GM12878 (cell line): ENCODE measurements at regions not wholly inside any gene's neighbourhood (a gene's known extent, or its start where the extent isn't known, plus 50 kb on each side); places are given as distances from the start of the nearest gene placed in this dataset.

Experiments
- ATAC-seq: fragments of 200-7000 bp; cut with Tn5 transposase; 3 replicates; pipeline ENCODE4 v1.9.1; 2020; ENCODE audit warnings: mild to moderate bottlenecking, moderate library complexity
- BruUV-seq: library from RNA; stranded (reverse); fragments of 400-500 nt; replicated peaks from 2 replicates; lab custom pipeline; 2021; lab: Mats Ljungman, UMichigan
- CTCF ChIA-PET: fragments of 300-600 bp; sonication (Branson Sonifier 250); formaldehyde crosslinking; extraction: SDS; loops from one replicate; lab custom pipeline; 2021; ENCODE audit warnings: inconsistent platforms; lab: Yijun Ruan, JAX
- POLR2A ChIA-PET: fragments of 350-600 bp; formaldehyde crosslinking; extraction: SDS; loops from one replicate; lab custom pipeline; 2021; ENCODE audit warnings: inconsistent platforms; lab: Charles Lee
- RAD21 ChIA-PET: fragments of 300-600 bp; sonication (Branson Sonifier 250); formaldehyde crosslinking; loops from one replicate; lab custom pipeline; 2023; ENCODE audit warnings: antibody characterized with exemption; ENCODE audit not compliant: unreplicated experiment; lab: Charles Lee
- SMC1A ChIA-PET: fragments of 300-600 bp; sonication (Branson Sonifier 250); formaldehyde crosslinking; loops from one replicate; lab custom pipeline; 2023; ENCODE audit not compliant: unreplicated experiment, uncharacterized antibody; lab: Charles Lee
- DNase-seq: peaks from one replicate; pipeline ENCODE4 v3.0.0-alpha.2; 2011; ENCODE audit warnings: low read depth, low spot score
- FAIRE-seq: peaks from 3 replicates; lab custom pipeline; 2011; peaks lifted over from hg19 to GRCh38; lab: Jason Lieb, UNC
- H2AFZ ChIP-seq: 2 replicates; pipeline ENCODE4 v1.6.0; 2011; ENCODE audit warnings: low read depth, low read length, control low read depth; ENCODE audit not compliant: control insufficient read depth
- H3K27ac ChIP-seq: 2 replicates; pipeline ENCODE4 v1.5.1; 2011; ENCODE audit warnings: control low read depth; ENCODE audit not compliant: control insufficient read depth, insufficient read depth
- H3K27me3 ChIP-seq, 2 experiments: replicated peaks in 1 of 2; 2 replicates each; pipeline versions ENCODE4 v1.6.0 to v1.6.1; 2011; ENCODE audit warnings: low read length in 1 of 2; ENCODE audit not compliant: control insufficient read depth in 2 of 2, insufficient read depth in 2 of 2
- H3K36me3 ChIP-seq, 2 experiments: 2 replicates each; pipeline ENCODE4 v1.5.1; 2011; ENCODE audit warnings: low read length in 1 of 2; ENCODE audit not compliant: control insufficient read depth in 2 of 2, insufficient read depth in 2 of 2
- H3K4me1 ChIP-seq: 2 replicates; pipeline ENCODE4 v1.6.1; 2011; ENCODE audit warnings: mild to moderate bottlenecking, low read length, moderate library complexity, mixed read lengths; ENCODE audit not compliant: control insufficient read depth, insufficient read depth
- H3K4me2 ChIP-seq: 2 replicates; pipeline ENCODE4 v1.6.0; 2011; ENCODE audit warnings: control low read depth; ENCODE audit not compliant: control insufficient read depth, insufficient read depth
- H3K4me3 ChIP-seq: fragments of 200-600 bp; sonication (generic); 2 replicates; pipeline ENCODE4 v1.5.1; 2016
- H3K79me2 ChIP-seq: 2 replicates; pipeline ENCODE4 v1.6.0; 2011; ENCODE audit warnings: low read length; ENCODE audit not compliant: control insufficient read depth, insufficient read depth
- H3K9ac ChIP-seq: 2 replicates; pipeline ENCODE4 v1.8.0; 2011; ENCODE audit warnings: low read length, control low read depth, mixed read lengths; ENCODE audit not compliant: control insufficient read depth, insufficient read depth
- H3K9me3 ChIP-seq: replicated peaks from 3 replicates; pipeline ENCODE4 v1.5.1; 2011; ENCODE audit warnings: mild to moderate bottlenecking, low read length; ENCODE audit not compliant: control insufficient read depth, insufficient read depth
- H4K20me1 ChIP-seq: 2 replicates; pipeline ENCODE4 v1.6.0; 2011; ENCODE audit not compliant: control insufficient read depth, insufficient read depth
- ATF2 ChIP-seq: IDR thresholded peaks from 2 replicates; pipeline ENCODE4 v1.6.1; 2012; ENCODE audit warnings: low read length, inconsistent platforms
- ATF7 ChIP-seq: fragments of 450-650 bp; IDR thresholded peaks from 2 replicates; pipeline ENCODE4 v1.6.1; 2016; ENCODE audit warnings: low read depth, mild to moderate bottlenecking
- CREB1 ChIP-seq: IDR thresholded peaks from 2 replicates; pipeline ENCODE4 v1.6.1; 2012; ENCODE audit warnings: low read depth, mild to moderate bottlenecking, inconsistent platforms
- JUNB ChIP-seq: IDR thresholded peaks from 2 replicates; pipeline ENCODE4 v1.6.1; 2016; ENCODE audit warnings: antibody characterized with exemption, mild to moderate bottlenecking
- NFIC ChIP-seq: IDR thresholded peaks from 2 replicates; pipeline ENCODE4 v1.6.1; 2012; ENCODE audit warnings: low read depth, mild to moderate bottlenecking, inconsistent platforms, low read length, moderate library complexity
- RELA ChIP-seq: fragments of 450-650 bp; IDR thresholded peaks from 2 replicates; pipeline ENCODE4 v1.8.0; 2014; ENCODE audit warnings: borderline replicate concordance; ENCODE audit not compliant: partially characterized antibody
- RUNX3 ChIP-seq: IDR thresholded peaks from 2 replicates; pipeline ENCODE4 v1.6.1; 2012; ENCODE audit warnings: low read length, inconsistent platforms
- STAT1 ChIP-seq: fragments of 450-650 bp; conservative IDR thresholded peaks from 2 replicates; pipeline ENCODE4 v1.6.1; 2014; ENCODE audit warnings: antibody characterized with exemption, mild to moderate bottlenecking
- TBL1XR1 ChIP-seq: IDR thresholded peaks from 2 replicates; pipeline ENCODE4 v1.6.1; 2012; ENCODE audit warnings: low read depth, low read length, improper control_type of control experiment
- ZNF24 ChIP-seq: fragments of 450-650 bp; IDR thresholded peaks from 2 replicates; pipeline ENCODE4 v1.6.1; 2017; ENCODE audit warnings: antibody characterized with exemption, mild to moderate bottlenecking
- ZNF622 ChIP-seq: fragments of 450-650 bp; IDR thresholded peaks from 2 replicates; pipeline ENCODE4 v1.6.1; 2017; ENCODE audit warnings: mild to moderate bottlenecking, inconsistent platforms
- WGBS: methylation state at CpG from one replicate; pipeline ENCODE4 v1.1.6; 2016; ENCODE audit warnings: low lambda C conversion rate; ENCODE audit not compliant: insufficient replicate concordance, insufficient coverage; ENCODE audit errors: missing lambda C conversion rate; 5-methylcytosine and 5-hydroxymethylcytosine counted together
- in situ Hi-C: fragments of 300-500 bp; cut with MboI; formaldehyde crosslinking; loops from 9 replicates; pipeline ENCODE4 v1.14.3; 2018; ENCODE audit warnings: mixed read lengths
- intact Hi-C: fragments of 100-400 bp; cut with micrococcal nuclease; formaldehyde crosslinking; loops from one replicate; pipeline ENCODE4 v1.14.2; 2022; ENCODE audit not compliant: unreplicated experiment

GRCh38 chr12:86712425-86712843, 456.2 kb upstream of the MGAT4C start:
- ChIA-PET POLR2A (no interaction called here), RAD21 (no interaction called here)
- no peaks in the 10 kb centered on the region for H3K4me1 ChIP-seq
- in situ Hi-C loops, result no loop called here
- no peak overlapping the region for H3K4me2 ChIP-seq
- H3K79me2 ChIP-seq, result no peaks in the 10 kb centered on the region
- peak; percentile 55 for ATAC-seq
- H3K27me3 ChIP-seq, result no peaks in the 10 kb centered on the region
- H3K9me3 ChIP-seq, result no peaks in the 10 kb centered on the region
- BruUV-seq, result no TSS peak
- TF ChIP-seq ATF7, result no peak
- no peak for TF ChIP-seq ZNF622
- no peak for TF ChIP-seq RUNX3
- no peak for TF ChIP-seq STAT1
- TF ChIP-seq TBL1XR1, result no peak
- peak; percentile 41; the same call in 1 of the 2 replicates for TF ChIP-seq CREB1
- no peak for TF ChIP-seq ZNF24
- TF ChIP-seq JUNB, result peak; percentile 56
- TF ChIP-seq NFIC, result peak; percentile 33; the same call in 1 of the 2 replicates
- no peak for TF ChIP-seq RELA
- TF ChIP-seq ATF2, result no peak
- TF ChIP-seq, all 136 proteins: peak for 3
- Histone ChIP-seq H4K20me1 (no peaks in the 10 kb centered on the region), H3K9ac (no peak overlapping the region), H3K4me3 (no peak overlapping the region), H3K27ac (no peak overlapping the region), H3K36me3 (no peaks in the 10 kb centered on the region), H2AFZ (no peak overlapping the region)
- whole genome bisulfite sequencing, result 9% methylated on average over 4 of the region's 4 CpGs
- intact Hi-C loops, result no loop called here
- FAIRE-seq, result no peak
- ChIA-PET CTCF (no interaction called here), SMC1A (no interaction called here)
- DNase-seq, result no peak
